PC-3 (cell line): ENCODE measurements at regions not wholly inside any gene's neighbourhood (a gene's known extent, or its start where the extent isn't known, plus 50 kb on each side); places are given as distances from the start of the nearest gene placed in this dataset.

Source experiments
- ATAC-seq: fragments of 200-7000 bp; cut with Tn5 transposase; 2 replicates; pipeline ENCODE4 v1.9.1; 2020; ENCODE audit warnings: mild to moderate bottlenecking, moderate library complexity
- BruUV-seq: library from RNA; stranded (reverse); fragments of 400-500 nt; replicated peaks from 2 replicates; lab custom pipeline; 2021; lab: Mats Ljungman, UMichigan
- CTCF ChIA-PET: fragments of 300-600 bp; sonication (Branson Sonifier 250); formaldehyde crosslinking; loops from one replicate; lab custom pipeline; 2022; ENCODE audit warnings: antibody characterized with exemption; lab: Charles Lee
- POLR2A ChIA-PET: fragments of 300-600 bp; sonication (Branson Sonifier 250); formaldehyde crosslinking; loops from one replicate; lab custom pipeline; 2022; ENCODE audit warnings: antibody characterized with exemption; ENCODE audit not compliant: unreplicated experiment; lab: Charles Lee
- DNase-seq: peaks from one replicate; pipeline ENCODE4 v3.0.0-alpha.2; 2015
- H2AFZ ChIP-seq: fragments of 300-600 bp; sonication (generic); 2 replicates; pipeline ENCODE4 v1.6.0; 2016; ENCODE audit warnings: antibody characterized with exemption, low read length
- H3F3A ChIP-seq: fragments of 300-600 bp; sonication (generic); one replicate; pipeline ENCODE4 v1.6.0; 2017; ENCODE audit warnings: antibody characterized with exemption, low read length, control low read depth, mild to moderate bottlenecking; ENCODE audit not compliant: unreplicated experiment
- H3K27ac ChIP-seq: fragments of 300-600 bp; sonication (generic); 2 replicates; pipeline ENCODE4 v1.5.1; 2016; ENCODE audit warnings: mild to moderate bottlenecking, low read length
- H3K27me3 ChIP-seq: fragments of 300-600 bp; sonication (generic); 2 replicates; pipeline ENCODE4 v1.6.1; 2016; ENCODE audit warnings: low read length, mixed read lengths
- H3K36me3 ChIP-seq: fragments of 300-600 bp; sonication (generic); 2 replicates; pipeline ENCODE4 v1.6.1; 2016; ENCODE audit warnings: low read depth, mixed run types, low read length, mixed read lengths
- H3K4me1 ChIP-seq: fragments of 300-600 bp; sonication (generic); 2 replicates; pipeline ENCODE4 v1.5.1; 2016; ENCODE audit warnings: low read length; ENCODE audit not compliant: insufficient read depth
- H3K4me2 ChIP-seq: fragments of 300-600 bp; sonication (generic); 2 replicates; pipeline ENCODE4 v1.6.0; 2016; ENCODE audit warnings: low read length
- H3K4me3 ChIP-seq: fragments of 300-600 bp; sonication (generic); 2 replicates; pipeline ENCODE4 v1.5.1; 2016; ENCODE audit warnings: mild to moderate bottlenecking, low read length, mixed read lengths
- H3K79me2 ChIP-seq: fragments of 300-600 bp; sonication (generic); 2 replicates; pipeline ENCODE4 v1.6.1; 2017; ENCODE audit warnings: low read length, mixed read lengths
- H3K9ac ChIP-seq: fragments of 300-600 bp; sonication (generic); 2 replicates; pipeline ENCODE4 v1.6.0; 2016; ENCODE audit warnings: mild to moderate bottlenecking, low read length
- H3K9me2 ChIP-seq: fragments of 300-600 bp; sonication (generic); replicated peaks from 2 replicates; pipeline ENCODE4 v1.6.1; 2016; ENCODE audit warnings: mixed run types, low read length, mixed read lengths
- H3K9me3 ChIP-seq: fragments of 300-600 bp; sonication (generic); 2 replicates; pipeline ENCODE4 v1.6.1; 2016; ENCODE audit warnings: low read length, mixed read lengths
- H4K20me1 ChIP-seq: fragments of 300-600 bp; sonication (generic); 2 replicates; pipeline ENCODE4 v1.6.1; 2016; ENCODE audit warnings: low read length, mixed read lengths
- CTCF ChIP-seq: fragments of 300-600 bp; sonication (generic); conservative IDR thresholded peaks from 2 replicates; pipeline ENCODE4 v1.5.1; 2017; ENCODE audit warnings: antibody characterized with exemption, low read depth, mild to moderate bottlenecking, low read length
- EZH2 ChIP-seq: fragments of 300-600 bp; sonication (generic); IDR thresholded peaks from one replicate; pipeline ENCODE4 v1.6.1; 2017; ENCODE audit warnings: antibody characterized with exemption, mild to moderate bottlenecking, low read length; ENCODE audit not compliant: unreplicated experiment
- EZH2phosphoT487 ChIP-seq: fragments of 300-600 bp; sonication (generic); IDR thresholded peaks from 2 replicates; pipeline ENCODE4 v1.6.1; 2018; ENCODE audit warnings: mild to moderate bottlenecking, antibody characterized with exemption, low read length, borderline replicate concordance
- intact Hi-C: fragments of 100-400 bp; cut with micrococcal nuclease; formaldehyde crosslinking; loops from 2 replicates; pipeline ENCODE4 v1.9.0; 2023

GRCh38 chr5:169433221-169433651 is 132.3 kb upstream of the SLIT3 start:
- H3F3A ChIP-seq, result no peaks in the 10 kb centered on the region

GRCh38 chr5:169431386-169431785 is 130.4 kb upstream of the SLIT3 start:
- Histone ChIP-seq H3K27me3 (peaks cover 26% of the 10 kb centered on the region), H4K20me1 (no peaks in the 10 kb centered on the region), H2AFZ (no peak overlapping the region), H3K36me3 (no peaks in the 10 kb centered on the region), H3K4me1 (no peaks in the 10 kb centered on the region), H3K9me3 (no peaks in the 10 kb centered on the region), H3K4me2 (no peak overlapping the region), H3K27ac (no peak overlapping the region), H3K4me3 (no peak overlapping the region), H3K9ac (no peak overlapping the region), H3K79me2 (no peaks in the 10 kb centered on the region), H3F3A (no peaks in the 10 kb centered on the region), H3K9me2 (no peaks in the 10 kb centered on the region; the same call in 1 of the 2 replicates)
- DNase-seq (no peak), ATAC-seq (no peak)
- CTCF ChIA-PET, result no interaction called here
- intact Hi-C loops, result no loop called here
- no TSS peak for BruUV-seq
- POLR2A ChIA-PET, result no interaction called here
- no peak for TF ChIP-seq EZH2
- TF ChIP-seq EZH2phosphoT487, result no peak
- no peak for TF ChIP-seq CTCF

More at GRCh38 chr5:169433221-169433651, 132.3 kb upstream of the SLIT3 start:
- Histone ChIP-seq H2AFZ (no peak overlapping the region), H3K4me3 (no peak overlapping the region), H3K4me2 (no peak overlapping the region), H3K27ac (no peak overlapping the region), H3K27me3 (peaks cover 26% of the 10 kb centered on the region), H3K4me1 (no peaks in the 10 kb centered on the region), H3K9me2 (no peaks in the 10 kb centered on the region; the same call in 1 of the 2 replicates), H3K79me2 (no peaks in the 10 kb centered on the region), H3K9ac (no peak overlapping the region), H4K20me1 (no peaks in the 10 kb centered on the region), H3K9me3 (no peaks in the 10 kb centered on the region), H3K36me3 (no peaks in the 10 kb centered on the region)
- no peak for TF ChIP-seq EZH2phosphoT487
- TF ChIP-seq CTCF, result no peak
- TF ChIP-seq EZH2, result no peak
- BruUV-seq, result no TSS peak
- intact Hi-C loops, result no loop called here
- ATAC-seq (no peak), DNase-seq (no peak)
- POLR2A ChIA-PET, result no interaction called here
- CTCF ChIA-PET, result no interaction called here

DNA sequence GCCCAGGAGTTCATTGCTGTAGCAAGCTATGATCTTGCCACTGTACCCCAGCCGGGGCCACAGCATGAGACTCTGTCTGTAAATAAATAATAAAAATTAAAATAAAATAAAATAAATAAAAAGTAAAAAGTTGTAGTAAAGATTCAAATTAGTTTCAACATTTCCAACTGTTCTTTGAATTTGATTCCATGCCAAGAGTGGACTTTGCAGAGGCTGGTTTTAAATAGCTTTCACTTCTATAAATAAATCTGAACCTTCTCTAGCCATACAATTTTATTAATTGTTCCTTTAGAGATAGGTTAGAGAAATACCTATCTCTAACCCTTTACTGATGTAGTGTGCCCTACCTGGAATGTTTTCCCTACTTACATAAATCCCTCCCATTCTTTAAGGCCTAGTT is 129.7 kb upstream of the SLIT3 start:
- no TSS peak for BruUV-seq
- no peak overlapping the region for H3K27ac ChIP-seq
- peaks cover 25% of the 10 kb centered on the region for H3K27me3 ChIP-seq
- no peaks in the 10 kb centered on the region for H3K9me3 ChIP-seq
- no peaks in the 10 kb centered on the region for H3F3A ChIP-seq
- DNase-seq (no peak), ATAC-seq (no peak)
- no peaks in the 10 kb centered on the region; the same call in 1 of the 2 replicates for H3K9me2 ChIP-seq
- H3K4me1 ChIP-seq, result no peaks in the 10 kb centered on the region
- H2AFZ ChIP-seq, result no peak overlapping the region
- TF ChIP-seq EZH2phosphoT487 (no peak), EZH2 (no peak), CTCF (no peak)
- H3K9ac ChIP-seq, result no peak overlapping the region
- H3K36me3 ChIP-seq, result no peaks in the 10 kb centered on the region
- H3K4me3 ChIP-seq, result no peak overlapping the region
- no peaks in the 10 kb centered on the region for H4K20me1 ChIP-seq
- intact Hi-C loops, result no loop called here
- H3K79me2 ChIP-seq, result no peaks in the 10 kb centered on the region
- H3K4me2 ChIP-seq, result no peak overlapping the region
- ChIA-PET CTCF (no interaction called here), POLR2A (no interaction called here)
